GM18505 (cell line): ENCODE measurements at regions not wholly inside any gene's neighbourhood (a gene's known extent, or its start where the extent isn't known, plus 50 kb on each side); places are given as distances from the start of the nearest gene placed in this dataset.

ENCODE experiments used
- ATAC-seq: cut with Tn5 transposase; IDR thresholded peaks from one replicate; pipeline ENCODE4 v1.9.1; 2021; ENCODE audit not compliant: unreplicated experiment
- POLR2A ChIP-seq: IDR thresholded peaks from 4 replicates; pipeline ENCODE4 v1.6.1; 2011; ENCODE audit warnings: borderline replicate concordance; ENCODE audit not compliant: insufficient read depth, insufficient read length; ENCODE audit errors: extremely low read depth

DNA sequence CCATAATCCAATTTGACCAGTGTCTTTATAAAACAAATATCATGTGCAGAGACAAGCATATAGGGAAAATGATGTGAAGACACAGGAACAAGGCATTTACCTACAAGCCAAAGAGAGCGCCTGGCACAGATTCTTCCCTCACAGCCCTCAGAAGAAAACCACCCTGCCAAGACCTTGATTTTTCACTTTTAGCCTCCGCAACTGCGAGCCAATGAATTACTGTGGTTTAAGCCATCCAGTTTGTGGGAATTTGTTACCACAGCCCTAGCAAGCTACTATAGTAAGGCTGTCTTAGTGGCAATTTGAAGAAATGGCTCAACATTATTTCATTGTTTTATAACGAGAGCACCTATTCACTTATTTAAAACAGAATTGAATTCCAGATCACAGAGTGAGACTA, 85.7 kb upstream of the CCDC190 start:
- ATAC-seq: no peak
- TF ChIP-seq POLR2A: no peak

DNA sequence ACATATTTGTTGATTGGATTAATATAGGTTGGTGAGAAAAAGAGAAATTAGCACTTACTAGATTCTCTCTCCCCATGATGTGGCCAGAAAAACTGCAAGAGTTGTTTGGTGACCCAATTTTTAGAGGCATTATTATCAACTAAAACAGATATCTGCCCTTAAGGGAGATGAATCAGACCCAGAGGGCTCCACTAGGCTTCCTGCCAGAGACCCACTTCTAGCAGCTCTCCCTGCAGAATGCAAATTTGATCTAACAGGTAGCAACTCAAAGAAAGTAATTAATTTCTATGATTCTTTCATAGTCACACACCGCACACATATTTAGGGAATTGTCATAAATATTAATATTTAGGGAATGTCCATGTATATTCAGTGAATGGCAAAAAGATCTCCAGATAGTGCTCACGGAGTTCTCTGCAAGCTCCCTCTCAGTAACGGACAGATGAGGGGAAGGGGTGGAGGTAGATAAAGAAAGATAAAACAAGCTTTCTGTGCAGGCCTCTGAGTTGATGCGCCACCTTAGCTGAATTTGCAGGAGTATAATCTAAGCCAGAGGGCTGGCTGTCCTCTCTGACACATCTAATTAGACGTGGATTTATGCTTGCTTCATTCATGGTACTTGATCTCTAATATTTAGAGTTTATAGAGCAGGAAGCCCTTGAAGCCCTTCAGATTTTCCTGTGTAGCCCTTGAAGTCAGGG, 84.1 kb upstream of the CCDC190 start:
- no peak for TF ChIP-seq POLR2A
- no peak for ATAC-seq

DNA sequence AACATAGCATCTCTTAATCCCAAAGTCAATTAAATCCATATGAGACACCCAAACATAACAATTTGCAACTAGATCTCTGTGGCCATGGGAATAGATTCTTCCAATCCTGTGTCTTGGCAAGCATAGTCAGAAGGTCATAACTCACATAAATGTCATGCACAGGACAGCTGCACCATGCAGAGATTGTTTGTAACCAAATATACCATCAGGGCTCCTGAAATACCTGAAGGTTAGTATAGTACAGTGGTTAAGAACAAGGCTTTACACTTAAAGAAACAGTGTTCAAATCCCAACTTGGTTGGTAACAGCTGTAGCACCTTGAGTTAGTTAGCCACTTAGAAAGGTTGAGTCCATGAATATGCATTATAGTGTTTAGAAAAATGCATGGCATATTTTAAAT, 82.6 kb upstream of the CCDC190 start:
- no peak for TF ChIP-seq POLR2A
- ATAC-seq: no peak

DNA sequence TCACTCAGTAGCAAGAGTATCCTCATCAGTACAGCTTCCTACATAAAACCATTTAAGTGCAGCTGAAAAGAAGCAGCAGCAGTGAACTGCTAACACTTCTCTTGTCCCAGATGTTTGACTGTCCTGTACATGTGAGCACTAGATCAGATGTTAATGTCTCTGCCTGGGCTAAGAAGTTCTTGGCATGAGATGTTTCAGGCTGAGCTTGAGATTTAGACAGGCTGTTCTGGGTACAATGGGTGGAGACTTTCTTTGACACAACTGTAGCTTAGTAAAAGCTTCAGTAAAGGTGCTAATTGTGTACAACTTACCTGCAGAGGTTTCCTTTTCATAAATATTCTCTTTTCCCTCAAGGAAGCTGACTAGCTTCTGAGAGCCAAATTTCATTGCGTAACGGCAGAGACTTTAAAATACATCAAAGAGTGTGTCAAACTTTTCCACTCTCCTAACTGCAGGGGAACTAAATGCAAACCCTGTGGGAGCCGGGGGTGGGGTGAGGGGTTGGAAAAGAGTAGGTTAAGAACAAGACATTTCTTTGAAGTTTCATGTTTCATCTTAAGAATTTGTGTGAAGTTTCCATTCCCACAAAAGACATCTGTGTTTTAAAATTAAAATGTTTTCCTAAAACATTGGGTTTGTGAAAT, 82.1 kb upstream of the CCDC190 start:
- no peak for ATAC-seq
- no peak for TF ChIP-seq POLR2A

DNA sequence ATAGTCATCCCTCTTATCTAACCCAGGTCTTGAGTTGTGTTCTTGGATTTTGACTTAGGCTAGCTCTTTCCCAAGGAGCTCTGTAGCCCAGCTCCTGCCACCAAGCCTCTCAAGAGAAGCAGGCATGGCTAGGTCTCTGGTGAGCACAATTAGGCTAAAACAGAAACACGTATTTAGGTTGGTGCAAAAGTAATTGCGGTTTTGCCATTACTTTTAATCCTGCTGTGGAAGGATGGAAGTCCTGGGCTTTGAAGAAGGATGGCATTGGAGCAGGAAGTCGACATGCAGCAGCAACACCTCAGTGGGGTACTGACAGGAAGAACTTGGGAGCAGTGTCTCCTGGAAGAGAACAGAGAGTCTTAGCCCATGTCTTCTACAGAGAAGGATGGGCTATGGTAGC, 80.0 kb upstream of the CCDC190 start:
- ATAC-seq: no peak
- TF ChIP-seq POLR2A: no peak

DNA sequence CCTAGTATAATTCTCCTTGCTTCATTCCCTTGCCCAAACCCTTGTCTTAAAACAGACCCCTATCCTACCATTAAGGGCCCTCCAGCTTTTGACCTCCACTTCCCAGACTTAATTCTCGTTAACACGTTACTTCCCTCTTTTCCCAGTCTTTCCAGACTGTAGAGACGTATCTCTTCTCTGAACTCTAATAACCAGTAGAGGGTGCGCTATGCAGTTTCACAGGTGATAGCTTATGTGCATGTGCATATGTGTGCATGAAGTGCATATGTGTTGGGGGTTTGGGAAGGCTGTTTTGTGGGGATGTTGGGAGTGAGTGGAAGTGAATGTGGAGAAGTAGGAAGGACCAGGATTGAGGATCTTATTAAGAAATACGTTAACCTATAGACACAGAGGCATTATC, 78.1 kb upstream of the CCDC190 start:
- ATAC-seq: no peak
- TF ChIP-seq POLR2A: no peak

DNA sequence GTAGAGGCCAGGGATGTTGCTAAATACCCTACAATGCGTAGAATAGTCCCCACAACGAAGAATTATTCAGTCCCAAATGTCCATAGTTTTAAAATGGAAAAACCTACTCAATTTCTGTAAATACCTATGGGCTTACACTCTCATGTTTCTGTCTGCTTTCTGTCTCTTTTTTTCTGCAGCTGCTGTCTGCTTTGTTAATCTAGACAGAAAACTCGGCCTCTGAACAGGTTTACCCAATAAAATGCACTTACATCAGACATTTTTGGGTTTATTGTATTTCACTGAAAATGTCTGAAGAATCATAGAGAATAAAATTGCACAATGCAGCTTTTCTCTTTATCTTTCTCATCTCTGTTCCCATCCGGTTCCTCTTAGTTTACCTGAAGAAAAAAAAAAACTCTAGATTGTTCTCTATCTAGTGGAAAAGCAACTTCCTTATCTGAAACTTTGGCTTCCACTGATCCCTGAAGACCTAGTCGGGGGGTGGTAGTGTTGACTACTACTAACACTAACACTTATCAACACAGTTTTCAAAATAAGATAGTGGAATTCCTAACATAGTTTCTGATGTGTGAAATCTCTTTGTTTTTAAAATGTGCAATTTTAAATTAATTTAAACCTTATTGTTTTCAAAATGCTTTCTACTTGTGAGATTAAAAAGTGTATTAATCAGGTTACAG, 76.9 kb upstream of the CCDC190 start:
- ATAC-seq: no peak
- no peak for TF ChIP-seq POLR2A

DNA sequence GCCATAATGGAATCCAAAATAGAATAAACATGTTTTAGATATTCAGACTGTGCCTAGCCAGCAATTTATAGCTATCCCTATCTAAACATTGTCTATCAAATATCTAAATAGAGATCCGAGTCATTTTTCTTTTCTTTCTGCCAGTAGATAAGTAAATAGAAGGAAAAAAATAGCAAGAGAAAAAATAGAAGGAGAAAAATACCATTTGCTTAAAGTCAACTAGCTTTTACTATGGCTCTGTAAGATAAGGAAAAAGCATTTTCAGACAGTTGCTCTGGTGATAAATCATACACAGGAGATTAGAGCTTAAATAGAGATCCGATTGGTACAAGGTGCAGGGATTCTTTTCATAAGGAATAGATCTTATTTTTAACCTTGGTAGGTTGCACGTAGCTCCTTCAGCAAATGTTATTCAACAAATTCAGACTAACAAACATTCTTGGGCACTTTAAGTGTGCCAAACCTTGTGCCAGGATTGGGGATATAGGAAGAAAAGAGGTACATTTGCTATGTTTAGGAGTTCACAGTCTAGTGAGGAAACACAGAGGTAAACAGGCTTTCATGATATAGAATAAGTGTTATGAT, 70.1 kb upstream of the CCDC190 start:
- no peak for ATAC-seq
- TF ChIP-seq POLR2A: no peak

DNA sequence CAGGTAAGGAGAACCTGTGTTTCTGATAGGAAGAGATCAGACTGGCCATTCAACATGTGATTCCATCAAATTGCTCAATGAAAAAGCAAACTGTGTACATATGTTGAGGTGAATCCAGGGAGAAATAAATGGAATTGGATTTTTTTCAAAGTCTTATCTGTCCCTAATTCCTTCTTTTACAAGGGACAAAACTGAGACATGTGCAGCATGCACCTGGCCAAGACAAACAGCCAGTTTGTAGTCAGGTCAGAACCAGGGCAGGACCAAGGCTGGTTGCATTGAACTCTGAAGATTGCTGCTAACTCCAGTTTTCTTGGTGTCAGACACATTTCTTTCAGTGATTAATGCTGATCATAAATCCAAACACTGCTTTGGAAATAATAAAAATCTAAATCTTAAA, 69.6 kb upstream of the CCDC190 start:
- TF ChIP-seq POLR2A: no peak
- no peak for ATAC-seq

DNA sequence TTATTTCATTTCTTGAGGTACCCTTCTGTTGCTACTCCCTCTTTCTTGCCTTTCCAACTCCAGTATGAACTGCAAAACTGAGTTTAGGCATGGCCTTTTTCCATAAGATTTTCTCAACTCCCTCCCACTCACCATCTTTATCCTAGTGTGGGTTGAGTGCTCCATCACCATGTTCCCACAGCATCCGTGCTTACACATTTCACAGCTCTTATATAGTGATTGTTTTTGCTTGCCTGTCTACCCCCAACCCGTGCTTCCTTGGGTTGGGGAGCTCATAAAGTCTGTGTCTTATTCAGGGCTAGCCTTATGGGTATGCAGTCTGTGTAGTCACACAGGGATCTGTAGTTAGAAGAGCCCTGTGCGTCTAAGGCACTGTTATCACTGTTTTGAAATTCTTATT, 68.2 kb upstream of the CCDC190 start:
- no peak for ATAC-seq
- TF ChIP-seq POLR2A: no peak

DNA sequence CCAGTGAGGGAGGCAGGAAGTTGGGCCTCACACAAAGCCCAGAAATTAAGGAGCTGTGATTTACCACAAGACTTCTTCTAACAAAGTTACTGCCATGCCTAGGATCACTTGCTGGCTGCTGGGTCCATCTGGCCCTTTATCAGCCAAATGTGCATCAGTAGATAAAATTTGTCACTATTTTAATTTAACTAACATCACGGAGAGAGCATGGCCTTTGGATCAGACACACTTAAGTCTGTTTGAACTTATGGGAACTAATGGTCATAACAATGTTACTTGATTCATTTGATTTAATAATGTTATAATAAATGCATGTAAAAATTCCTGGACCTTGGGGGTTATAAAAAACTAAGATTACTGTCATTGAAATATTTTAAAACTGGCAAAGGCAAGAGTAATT, 67.2 kb upstream of the CCDC190 start:
- TF ChIP-seq POLR2A: no peak
- ATAC-seq: no peak

DNA sequence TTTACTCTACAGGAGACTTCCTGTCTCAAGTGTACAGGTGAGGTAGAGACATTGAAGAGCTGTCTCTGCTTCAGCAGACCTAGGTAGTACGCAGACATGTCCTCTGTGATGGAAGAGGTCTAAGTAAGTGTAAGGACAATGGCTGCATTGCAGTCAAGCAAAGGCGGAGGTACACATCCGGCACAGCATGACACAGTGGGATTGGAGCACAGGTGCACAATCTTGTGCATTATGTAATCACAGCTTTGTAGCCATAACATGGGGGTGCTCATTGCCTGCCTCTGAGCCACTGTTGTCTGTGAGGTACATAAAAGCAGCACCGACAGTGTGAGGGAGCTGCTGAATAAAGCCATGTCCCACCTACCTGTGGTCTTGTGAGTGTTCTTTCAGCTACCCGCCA, 66.4 kb upstream of the CCDC190 start:
- no peak for ATAC-seq
- no peak for TF ChIP-seq POLR2A

DNA sequence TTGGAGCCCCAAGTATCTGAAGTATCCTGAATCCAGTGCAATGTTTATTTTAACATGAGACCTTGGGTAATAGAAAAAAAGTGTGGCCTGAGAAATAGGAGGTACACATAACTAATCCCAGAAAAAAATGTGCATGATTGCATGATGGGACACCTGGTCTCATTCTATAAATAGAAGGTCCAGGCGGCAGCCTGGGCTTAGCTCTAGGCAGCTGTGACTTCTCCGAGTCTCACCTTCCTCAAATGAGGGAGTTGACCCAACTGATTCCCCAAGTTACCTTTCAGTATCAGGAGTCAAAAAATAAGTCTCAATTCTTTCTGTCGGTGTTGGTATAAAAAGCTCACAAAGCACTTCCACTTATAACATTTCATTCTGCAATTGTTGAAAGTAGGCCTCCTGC, 65.9 kb upstream of the CCDC190 start:
- TF ChIP-seq POLR2A: no peak
- ATAC-seq: no peak

DNA sequence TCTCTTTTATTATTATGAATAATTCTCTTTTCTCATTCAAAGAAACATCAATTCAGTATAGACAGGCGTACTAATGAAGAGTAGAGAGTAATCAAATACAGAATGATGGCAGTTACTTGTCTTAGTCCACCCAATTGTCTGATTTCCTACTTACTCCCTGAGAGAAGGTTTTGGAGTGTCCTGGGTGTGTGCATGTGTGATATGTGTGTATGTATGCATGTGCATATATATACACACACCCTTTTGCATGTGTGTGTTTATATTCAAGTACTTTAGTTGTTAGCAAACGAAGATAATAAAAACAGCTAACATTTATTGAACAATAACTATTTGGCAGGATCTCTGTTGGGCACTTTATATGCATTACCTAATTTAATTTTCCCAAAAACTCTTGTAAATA, 63.2 kb upstream of the CCDC190 start:
- no peak for TF ChIP-seq POLR2A
- ATAC-seq: no peak
